ENCODE measurements at regions not wholly inside any gene's neighbourhood (a gene's known extent, or its start where the extent isn't known, plus 50 kb on each side); places are given as distances from the start of the nearest gene placed in this dataset.

- CTCF ChIA-PET: no interaction called here
- H3K36me3 ChIP-seq (ENCODE audit: insufficient read depth, low read length): no peaks in the 10 kb centered on the region
- DNase-seq: no peak
- Mint-ChIP-seq H3K27me3 (no peaks in the 10 kb centered on the region), H3K4me1 (ENCODE audit: low read depth) (no peaks in the 10 kb centered on the region), H3K27ac (no peak overlapping the region), H3K9me3 (peaks cover 30% of the 10 kb centered on the region), H3K4me3 (no peak overlapping the region), H3K36me3 (ENCODE audit: low read depth) (no peaks in the 10 kb centered on the region)
- no peaks in the 10 kb centered on the region for H3K4me1 ChIP-seq (ENCODE audit: insufficient read depth, low read length)
- intact Hi-C loops (cut with DNase I, micrococcal nuclease): loop anchor here in 1 of 2 experiments (10.0 kb wide), 1 partner anchor 61 kb away; no protein-coding TSS in a partner anchor
- no peaks in the 10 kb centered on the region for H3K27me3 ChIP-seq (ENCODE audit: control insufficient read depth in 1 of 2, insufficient read depth in 2 of 2, low read length in 2 of 2)
- H3K9me3 ChIP-seq (ENCODE audit: control insufficient read depth in 1 of 2, insufficient read depth in 1 of 2, low read length in 2 of 2): peaks cover 8 to 14% of the 10 kb centered on the region in 2 experiments
- no peak for ATAC-seq (ENCODE audit: poor library complexity)
- H3K4me3 ChIP-seq (ENCODE audit: low read length): no peak overlapping the region
- POLR2A ChIA-PET: no interaction called here
- TF ChIP-seq CTCF (IDR thresholded peaks at IDR 0.05): no peak
- no peak overlapping the region for H3K27ac ChIP-seq (ENCODE audit: low read depth in 1 of 2, low read length in 2 of 2)
Observed at GRCh38 chr16:62755938-62756337, 719.7 kb upstream of the CDH8 start.

GRCh38 chr16:62752854-62753253 is 716.6 kb upstream of the CDH8 start:
- no peak overlapping the region for H3K4me3 Mint-ChIP-seq
- ChIA-PET POLR2A (no interaction called here), CTCF (no interaction called here)
- no peaks in the 10 kb centered on the region for H3K4me1 ChIP-seq (ENCODE audit: insufficient read depth, low read length)
- TF ChIP-seq CTCF (IDR thresholded peaks at IDR 0.05): no peak
- no peak overlapping the region for H3K4me3 ChIP-seq (ENCODE audit: low read length)
- intact Hi-C loops (cut with DNase I, micrococcal nuclease): loop anchor here in 1 of 2 experiments (10.0 kb wide), 1 partner anchor 58 kb away; no protein-coding TSS in a partner anchor
- no peak for DNase-seq
- ATAC-seq (ENCODE audit: poor library complexity): no peak
- no peak overlapping the region for H3K27ac ChIP-seq (ENCODE audit: low read depth in 1 of 2, low read length in 2 of 2)
- H3K4me1 Mint-ChIP-seq (ENCODE audit: low read depth): no peaks in the 10 kb centered on the region
- peaks cover 4 to 14% of the 10 kb centered on the region in 2 experiments for H3K9me3 ChIP-seq (ENCODE audit: control insufficient read depth in 1 of 2, insufficient read depth in 1 of 2, low read length in 2 of 2)
- no peaks in the 10 kb centered on the region for H3K27me3 ChIP-seq (ENCODE audit: control insufficient read depth in 1 of 2, insufficient read depth in 2 of 2, low read length in 2 of 2)
- H3K27me3 Mint-ChIP-seq: no peaks in the 10 kb centered on the region
- no peak overlapping the region for H3K27ac Mint-ChIP-seq
- H3K36me3 Mint-ChIP-seq (ENCODE audit: low read depth): no peaks in the 10 kb centered on the region
- no peaks in the 10 kb centered on the region for H3K36me3 ChIP-seq (ENCODE audit: insufficient read depth, low read length)
- H3K9me3 Mint-ChIP-seq: peaks cover 28% of the 10 kb centered on the region

- Histone ChIP-seq H3K36me3 (ENCODE audit: insufficient read depth, low read length) (no peaks in the 10 kb centered on the region), H3K27me3 (ENCODE audit: control insufficient read depth in 1 of 2, insufficient read depth in 2 of 2, low read length in 2 of 2) (no peaks in the 10 kb centered on the region), H3K9me3 (ENCODE audit: control insufficient read depth in 1 of 2, insufficient read depth in 1 of 2, low read length in 2 of 2) (peaks cover 4 to 14% of the 10 kb centered on the region in 2 experiments), H3K4me1 (ENCODE audit: insufficient read depth, low read length) (no peaks in the 10 kb centered on the region), H3K27ac (ENCODE audit: low read depth in 1 of 2, low read length in 2 of 2) (no peak overlapping the region), H3K4me3 (ENCODE audit: low read length) (no peak overlapping the region)
- Mint-ChIP-seq H3K27me3 (no peaks in the 10 kb centered on the region), H3K9me3 (peaks cover 28% of the 10 kb centered on the region), H3K4me1 (ENCODE audit: low read depth) (no peaks in the 10 kb centered on the region), H3K27ac (no peak overlapping the region), H3K4me3 (no peak overlapping the region), H3K36me3 (ENCODE audit: low read depth) (no peaks in the 10 kb centered on the region)
- TF ChIP-seq CTCF (IDR thresholded peaks at IDR 0.05): no peak
- intact Hi-C loops (cut with DNase I, micrococcal nuclease): loop anchor here in 1 of 2 experiments (10.0 kb wide), 1 partner anchor 56 kb away; no protein-coding TSS in a partner anchor
- ATAC-seq (ENCODE audit: poor library complexity): no peak
- POLR2A ChIA-PET: no interaction called here
- no peak for DNase-seq
- CTCF ChIA-PET: no interaction called here
Observed at GRCh38 chr16:62751218-62751617, 715.0 kb upstream of the CDH8 start.

Data from CD4-positive, alpha-beta T cell (primary cell).